ENCODE measurements at regions not wholly inside any gene's neighbourhood (a gene's known extent, or its start where the extent isn't known, plus 50 kb on each side); places are given as distances from the start of the nearest gene placed in this dataset.

GRCh38 chr3:101962055-101962454 is 112.7 kb downstream of the NFKBIZ start:
- H3K36me3 ChIP-seq (replicated peaks in 1 of 2; ENCODE audit: control insufficient read depth in 2 of 2, insufficient read depth in 2 of 2, low read length in 2 of 2) = no peaks in the 10 kb centered on the region

GRCh38 chr3:101963902-101964362 is 114.6 kb downstream of the NFKBIZ start:
- H2BK12ac ChIP-seq (ENCODE audit: low read length) = no peak overlapping the region

More at GRCh38 chr3:101962055-101962454, 112.7 kb downstream of the NFKBIZ start:
- H3K27ac ChIP-seq (replicated peaks; ENCODE audit: low read length) = no peak overlapping the region
- no peak overlapping the region for H3K23ac ChIP-seq (ENCODE audit: low read depth, low read length, poor library complexity)
- no peak overlapping the region for H2AK5ac ChIP-seq (ENCODE audit: low read depth, low read length)
- no peak overlapping the region for H3K14ac ChIP-seq (ENCODE audit: low read length)
- peaks cover 0 to 7% of the 10 kb centered on the region in 2 donors for H3K4me1 ChIP-seq (ENCODE audit: control insufficient read depth in 2 of 2, insufficient read depth in 1 of 2, low read depth in 1 of 2, low read length in 2 of 2)
- no peak overlapping the region for H3K18ac ChIP-seq (ENCODE audit: low read length)
- H2BK15ac ChIP-seq (ENCODE audit: low read length) = no peak overlapping the region
- H2BK5ac ChIP-seq (ENCODE audit: low read length) = no peak overlapping the region
- H2BK120ac ChIP-seq (ENCODE audit: low read depth, low read length) = no peak overlapping the region
- no peak overlapping the region for H3K9ac ChIP-seq (ENCODE audit: low read depth, low read length, poor library complexity)
- no CpG with 5 or more reads among the region's 1 CpG for WGBS, 2 donors (ENCODE audit: extremely low coverage in 2 of 2, insufficient read length in 2 of 2, insufficient replicate concordance in 1 of 2)
- no peak overlapping the region for H3K4ac ChIP-seq (ENCODE audit: low read length)
- no peaks in the 10 kb centered on the region for H3K9me3 ChIP-seq (replicated peaks in 1 of 2; ENCODE audit: control insufficient read depth in 2 of 2, insufficient read depth in 1 of 2, low read depth in 1 of 2, low read length in 2 of 2)
- H2AFZ ChIP-seq (ENCODE audit: low read length) = no peak overlapping the region
- no peaks in the 10 kb centered on the region for H3K27me3 ChIP-seq (ENCODE audit: control insufficient read depth in 3 of 3, insufficient read depth in 3 of 3, low read depth in 1 of 3, low read length in 3 of 3)
- H3K4me3 ChIP-seq (ENCODE audit: low read length in 2 of 2) = no peak overlapping the region
- DNase-seq (ENCODE audit: low spot score) = no peak
- no peak overlapping the region for H3K4me2 ChIP-seq (ENCODE audit: insufficient read depth, low read length, poor library complexity, severe bottlenecking)
- no peak overlapping the region for H4K8ac ChIP-seq (ENCODE audit: low read depth, low read length)
- no peak overlapping the region for H2BK12ac ChIP-seq (ENCODE audit: low read length)
- no peak overlapping the region for H4K91ac ChIP-seq (ENCODE audit: low read depth, low read length, poor library complexity)
- no peaks in the 10 kb centered on the region for H3K79me1 ChIP-seq (ENCODE audit: low read depth, low read length)

DNA sequence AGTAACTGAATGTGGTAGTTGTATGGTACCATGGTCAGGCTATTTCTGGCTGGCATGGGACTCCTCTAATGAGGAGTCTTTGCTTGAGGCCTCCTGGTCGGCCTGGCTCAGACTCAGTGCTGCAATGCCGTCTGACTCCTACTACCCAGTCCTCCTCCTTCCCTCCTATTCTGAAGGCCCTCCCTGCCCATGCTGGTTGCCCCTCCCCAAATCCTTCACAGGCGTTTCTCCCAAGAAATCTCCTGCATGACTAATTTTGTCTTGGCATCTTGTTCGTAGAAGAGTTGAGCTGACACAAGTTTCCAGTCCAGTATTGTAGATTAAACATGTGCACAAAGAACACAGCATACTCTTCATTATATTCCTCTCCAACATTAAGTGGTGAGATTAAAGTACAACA is 115.5 kb downstream of the NFKBIZ start:
- Histone ChIP-seq H2BK12ac (ENCODE audit: low read length) (no peak overlapping the region), H3K4me2 (ENCODE audit: insufficient read depth, low read length, poor library complexity, severe bottlenecking) (no peak overlapping the region), H4K91ac (ENCODE audit: low read depth, low read length, poor library complexity) (no peak overlapping the region), H4K8ac (ENCODE audit: low read depth, low read length) (no peak overlapping the region), H3K23ac (ENCODE audit: low read depth, low read length, poor library complexity) (no peak overlapping the region), H3K18ac (ENCODE audit: low read length) (no peak overlapping the region), H2AFZ (ENCODE audit: low read length) (no peak overlapping the region), H3K9ac (ENCODE audit: low read depth, low read length, poor library complexity) (no peak overlapping the region), H2BK120ac (ENCODE audit: low read depth, low read length) (no peak overlapping the region), H2AK5ac (ENCODE audit: low read depth, low read length) (peak overlapping the region; percentile 63), H3K27me3 (ENCODE audit: control insufficient read depth in 3 of 3, insufficient read depth in 3 of 3, low read depth in 1 of 3, low read length in 3 of 3) (no peaks in the 10 kb centered on the region), H3K9me3 (replicated peaks in 1 of 2; ENCODE audit: control insufficient read depth in 2 of 2, insufficient read depth in 1 of 2, low read depth in 1 of 2, low read length in 2 of 2) (no peaks in the 10 kb centered on the region), H3K14ac (ENCODE audit: low read length) (no peak overlapping the region), H3K79me1 (ENCODE audit: low read depth, low read length) (no peaks in the 10 kb centered on the region), H3K4ac (ENCODE audit: low read length) (no peak overlapping the region), H3K27ac (replicated peaks; ENCODE audit: low read length) (no peak overlapping the region), H3K4me1 (ENCODE audit: control insufficient read depth in 2 of 2, insufficient read depth in 1 of 2, low read depth in 1 of 2, low read length in 2 of 2) (peaks cover 0 to 5% of the 10 kb centered on the region in 2 donors), H2BK15ac (ENCODE audit: low read length) (no peak overlapping the region), H3K4me3 (ENCODE audit: low read length in 2 of 2) (no peak overlapping the region), H2BK5ac (ENCODE audit: low read length) (no peak overlapping the region), H3K36me3 (replicated peaks in 1 of 2; ENCODE audit: control insufficient read depth in 2 of 2, insufficient read depth in 2 of 2, low read length in 2 of 2) (no peaks in the 10 kb centered on the region)
- whole genome bisulfite sequencing, 2 donors (ENCODE audit: extremely low coverage in 2 of 2, insufficient read length in 2 of 2, insufficient replicate concordance in 1 of 2) = no CpG with 5 or more reads among the region's 4 CpGs
- no peak for DNase-seq (ENCODE audit: low spot score)

More at GRCh38 chr3:101963902-101964362, 114.6 kb downstream of the NFKBIZ start:
- Histone ChIP-seq H3K4ac (ENCODE audit: low read length) (no peak overlapping the region), H2BK15ac (ENCODE audit: low read length) (no peak overlapping the region), H2BK5ac (ENCODE audit: low read length) (no peak overlapping the region), H3K27me3 (ENCODE audit: control insufficient read depth in 3 of 3, insufficient read depth in 3 of 3, low read depth in 1 of 3, low read length in 3 of 3) (no peaks in the 10 kb centered on the region), H3K4me1 (ENCODE audit: control insufficient read depth in 2 of 2, insufficient read depth in 1 of 2, low read depth in 1 of 2, low read length in 2 of 2) (peaks cover 0 to 7% of the 10 kb centered on the region in 2 donors), H3K4me3 (ENCODE audit: low read length in 2 of 2) (no peak overlapping the region), H2AK5ac (ENCODE audit: low read depth, low read length) (no peak overlapping the region), H3K79me1 (ENCODE audit: low read depth, low read length) (no peaks in the 10 kb centered on the region), H3K9ac (ENCODE audit: low read depth, low read length, poor library complexity) (no peak overlapping the region), H3K23ac (ENCODE audit: low read depth, low read length, poor library complexity) (no peak overlapping the region), H3K18ac (ENCODE audit: low read length) (no peak overlapping the region), H3K27ac (replicated peaks; ENCODE audit: low read length) (no peak overlapping the region), H4K91ac (ENCODE audit: low read depth, low read length, poor library complexity) (no peak overlapping the region), H2BK120ac (ENCODE audit: low read depth, low read length) (no peak overlapping the region), H3K4me2 (ENCODE audit: insufficient read depth, low read length, poor library complexity, severe bottlenecking) (no peak overlapping the region), H3K14ac (ENCODE audit: low read length) (no peak overlapping the region), H2AFZ (ENCODE audit: low read length) (no peak overlapping the region), H3K36me3 (replicated peaks in 1 of 2; ENCODE audit: control insufficient read depth in 2 of 2, insufficient read depth in 2 of 2, low read length in 2 of 2) (no peaks in the 10 kb centered on the region), H4K8ac (ENCODE audit: low read depth, low read length) (no peak overlapping the region), H3K9me3 (replicated peaks in 1 of 2; ENCODE audit: control insufficient read depth in 2 of 2, insufficient read depth in 1 of 2, low read depth in 1 of 2, low read length in 2 of 2) (no peaks in the 10 kb centered on the region)
- WGBS, 2 donors (ENCODE audit: extremely low coverage in 2 of 2, insufficient read length in 2 of 2, insufficient replicate concordance in 1 of 2) = no CpG with 5 or more reads among the region's 3 CpGs
- no peak for DNase-seq (ENCODE audit: low spot score)

DNA sequence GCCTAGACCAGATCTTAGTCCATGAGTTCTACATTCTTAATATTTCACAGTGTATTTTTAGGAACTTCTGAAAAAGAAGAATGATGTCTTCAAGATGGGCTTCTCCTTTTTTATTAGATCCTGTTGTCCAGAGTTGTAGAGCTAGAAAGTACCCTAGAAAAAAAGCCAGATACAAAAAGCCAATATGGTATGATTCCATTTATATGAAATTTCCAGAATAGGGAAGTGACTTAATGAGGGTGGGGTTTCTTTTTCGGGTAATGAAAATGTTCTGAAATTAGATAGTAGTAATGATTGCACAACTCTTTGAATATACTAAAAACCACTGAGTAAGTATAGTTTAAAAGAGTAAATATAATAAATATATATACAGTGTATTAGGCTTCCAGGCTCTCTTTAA is 116.9 kb downstream of the NFKBIZ start:
- Histone ChIP-seq H3K27me3 (ENCODE audit: control insufficient read depth in 3 of 3, insufficient read depth in 3 of 3, low read depth in 1 of 3, low read length in 3 of 3) (no peaks in the 10 kb centered on the region), H3K36me3 (replicated peaks in 1 of 2; ENCODE audit: control insufficient read depth in 2 of 2, insufficient read depth in 2 of 2, low read length in 2 of 2) (no peaks in the 10 kb centered on the region), H3K27ac (replicated peaks; ENCODE audit: low read length) (no peak overlapping the region), H3K79me1 (ENCODE audit: low read depth, low read length) (no peaks in the 10 kb centered on the region), H3K4me3 (ENCODE audit: low read length in 2 of 2) (no peak overlapping the region), H3K9ac (ENCODE audit: low read depth, low read length, poor library complexity) (no peak overlapping the region), H3K18ac (ENCODE audit: low read length) (no peak overlapping the region), H3K14ac (ENCODE audit: low read length) (no peak overlapping the region), H3K9me3 (replicated peaks in 1 of 2; ENCODE audit: control insufficient read depth in 2 of 2, insufficient read depth in 1 of 2, low read depth in 1 of 2, low read length in 2 of 2) (no peaks in the 10 kb centered on the region), H3K4ac (ENCODE audit: low read length) (no peak overlapping the region), H3K4me1 (ENCODE audit: control insufficient read depth in 2 of 2, insufficient read depth in 1 of 2, low read depth in 1 of 2, low read length in 2 of 2) (peaks cover 0 to 5% of the 10 kb centered on the region in 2 donors), H3K4me2 (ENCODE audit: insufficient read depth, low read length, poor library complexity, severe bottlenecking) (no peak overlapping the region), H2BK5ac (ENCODE audit: low read length) (no peak overlapping the region), H2BK12ac (ENCODE audit: low read length) (no peak overlapping the region), H2AK5ac (ENCODE audit: low read depth, low read length) (no peak overlapping the region), H2BK15ac (ENCODE audit: low read length) (no peak overlapping the region), H3K23ac (ENCODE audit: low read depth, low read length, poor library complexity) (no peak overlapping the region), H4K8ac (ENCODE audit: low read depth, low read length) (no peak overlapping the region), H4K91ac (ENCODE audit: low read depth, low read length, poor library complexity) (no peak overlapping the region), H2BK120ac (ENCODE audit: low read depth, low read length) (no peak overlapping the region), H2AFZ (ENCODE audit: low read length) (no peak overlapping the region)
- WGBS, 2 donors (ENCODE audit: extremely low coverage in 2 of 2, insufficient read length in 2 of 2, insufficient replicate concordance in 1 of 2) = no CpG with 5 or more reads among the region's 1 CpG
- no peak for DNase-seq (ENCODE audit: low spot score)
